OCI-LY1 (cell line): ENCODE measurements at regions not wholly inside any gene's neighbourhood (a gene's known extent, or its start where the extent isn't known, plus 50 kb on each side); places are given as distances from the start of the nearest gene placed in this dataset.

Source experiments
- H2AFZ ChIP-seq: fragments of 200-600 bp; sonication (generic), shearing (Covaris generic); 2 replicates; pipeline ENCODE4 v1.6.0; 2014; ENCODE audit warnings: antibody characterized with exemption, mild to moderate bottlenecking, low read length
- H3F3A ChIP-seq: fragments of 200-600 bp; sonication (generic), shearing (Covaris generic); 2 replicates; pipeline ENCODE4 v1.6.0; 2014; ENCODE audit warnings: mild to moderate bottlenecking, antibody characterized with exemption, low read length, moderate library complexity; ENCODE audit not compliant: insufficient read depth
- H3K27ac ChIP-seq: fragments of 200-600 bp; sonication (generic); 2 replicates; pipeline ENCODE4 v1.5.1; 2014; ENCODE audit warnings: low read length, mixed run types, mild to moderate bottlenecking, low read depth; ENCODE audit not compliant: poor library complexity, severe bottlenecking
- H3K27me3 ChIP-seq: fragments of 200-600 bp; sonication (generic); 2 replicates; pipeline ENCODE4 v1.6.0; 2014; ENCODE audit warnings: antibody characterized with exemption, mild to moderate bottlenecking, low read length, moderate library complexity; ENCODE audit not compliant: insufficient read depth
- H3K36me3 ChIP-seq: fragments of 200-600 bp; sonication (generic); 2 replicates; pipeline ENCODE4 v1.6.1; 2014; ENCODE audit warnings: mild to moderate bottlenecking, antibody characterized with exemption, low read length, moderate library complexity, mixed read lengths; ENCODE audit not compliant: insufficient read depth
- H3K4me1 ChIP-seq: fragments of 200-600 bp; sonication (generic); 2 replicates; pipeline ENCODE4 v1.5.1; 2014; ENCODE audit warnings: mild to moderate bottlenecking, low read length, moderate library complexity; ENCODE audit not compliant: insufficient read depth, severe bottlenecking
- H3K4me2 ChIP-seq: fragments of 200-600 bp; sonication (generic), shearing (Covaris generic); 2 replicates; pipeline ENCODE4 v1.6.1; 2014; ENCODE audit warnings: low read length
- H3K4me3 ChIP-seq: fragments of 200-600 bp; sonication (generic); 2 replicates; pipeline ENCODE4 v1.5.1; 2014; ENCODE audit warnings: low read length, low read depth, mild to moderate bottlenecking, mixed read lengths; ENCODE audit not compliant: poor library complexity, severe bottlenecking
- H3K79me2 ChIP-seq: fragments of 200-600 bp; shearing (Covaris generic); 2 replicates; pipeline ENCODE4 v1.6.1; 2016; ENCODE audit warnings: mixed run types, low read length, mixed read lengths; ENCODE audit not compliant: insufficient read depth
- H3K9ac ChIP-seq: fragments of 200-600 bp; sonication (generic), shearing (Covaris generic); 2 replicates; pipeline ENCODE4 v1.6.1; 2014; ENCODE audit warnings: mild to moderate bottlenecking, low read length, mixed read lengths
- H3K9me2 ChIP-seq: fragments of 200-600 bp; sonication (generic), shearing (Covaris generic); 2 replicates; pipeline ENCODE4 v1.6.1; 2014; ENCODE audit warnings: low read depth, mild to moderate bottlenecking, low read length, mixed read lengths
- H3K9me3 ChIP-seq: fragments of 200-600 bp; shearing (Covaris generic); 2 replicates; pipeline ENCODE4 v1.6.1; 2014; ENCODE audit warnings: low read length, mixed read lengths
- H4K20me1 ChIP-seq: fragments of 200-600 bp; sonication (generic), shearing (Covaris generic); 2 replicates; pipeline ENCODE4 v1.6.0; 2016; ENCODE audit warnings: mild to moderate bottlenecking, low read length; ENCODE audit not compliant: insufficient read depth
- CTCF ChIP-seq: fragments of 200-600 bp; sonication (generic), shearing (Covaris generic); IDR thresholded peaks from 2 replicates; pipeline ENCODE4 v1.5.1; 2017; ENCODE audit warnings: mild to moderate bottlenecking, antibody characterized with exemption, low read length, moderate library complexity, mixed read lengths
- EZH2 ChIP-seq: fragments of 200-600 bp; sonication (generic), shearing (Covaris generic); IDR thresholded peaks from 2 replicates; pipeline ENCODE4 v1.8.0; 2017; ENCODE audit warnings: borderline replicate concordance, mixed run types, mild to moderate bottlenecking, antibody characterized with exemption, low read length, moderate library complexity, mixed read lengths

- H3K36me3 ChIP-seq: no peaks in the 10 kb centered on the region
- TF ChIP-seq EZH2 (no peak), CTCF (no peak)
- H3K9me2 ChIP-seq: no peaks in the 10 kb centered on the region
- no peaks in the 10 kb centered on the region for H3F3A ChIP-seq
- H3K79me2 ChIP-seq: no peaks in the 10 kb centered on the region
- H2AFZ ChIP-seq: no peak overlapping the region
- no peaks in the 10 kb centered on the region for H3K4me1 ChIP-seq
- no peak overlapping the region for H3K4me2 ChIP-seq
- H3K27me3 ChIP-seq: no peaks in the 10 kb centered on the region
- no peak overlapping the region for H3K27ac ChIP-seq
- no peaks in the 10 kb centered on the region for H3K9me3 ChIP-seq
- no peaks in the 10 kb centered on the region for H4K20me1 ChIP-seq
- no peak overlapping the region for H3K9ac ChIP-seq
- H3K4me3 ChIP-seq: no peak overlapping the region
Observed at GRCh38 chr14:31926652-31927347, 150.3 kb upstream of the ARHGAP5 start.

- Histone ChIP-seq H3K4me2 (no peak overlapping the region), H3K27me3 (no peaks in the 10 kb centered on the region), H2AFZ (no peak overlapping the region), H3K9ac (no peak overlapping the region), H3K4me3 (no peak overlapping the region), H3F3A (no peaks in the 10 kb centered on the region), H4K20me1 (no peaks in the 10 kb centered on the region), H3K9me3 (no peaks in the 10 kb centered on the region), H3K27ac (no peak overlapping the region), H3K36me3 (no peaks in the 10 kb centered on the region), H3K79me2 (no peaks in the 10 kb centered on the region), H3K4me1 (no peaks in the 10 kb centered on the region), H3K9me2 (no peaks in the 10 kb centered on the region)
- no peak for TF ChIP-seq CTCF
- TF ChIP-seq EZH2: no peak
Observed at GRCh38 chr14:31927348-31927832, 149.7 kb upstream of the ARHGAP5 start.

DNA sequence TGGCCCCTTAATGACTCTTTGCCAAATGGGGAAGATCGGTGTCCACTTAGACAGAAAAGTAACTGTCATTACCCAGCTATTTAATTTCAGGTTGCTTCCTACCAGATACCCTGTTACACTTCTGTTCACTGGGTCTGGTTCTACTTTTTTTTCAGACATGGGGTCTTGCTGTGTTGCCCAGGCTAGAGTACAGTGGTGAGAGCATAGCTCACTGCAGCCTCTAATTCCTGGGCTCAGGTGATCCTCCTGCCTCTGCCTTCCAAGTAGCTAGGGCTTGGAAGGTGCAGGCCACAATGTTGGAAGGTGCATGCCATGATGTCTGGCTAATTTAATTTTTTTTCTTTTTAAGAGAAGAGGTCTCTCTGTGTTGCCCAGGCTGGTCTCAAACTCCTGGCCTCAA, 147.0 kb upstream of the ARHGAP5 start:
- H3K4me1 ChIP-seq: no peaks in the 10 kb centered on the region
- H3F3A ChIP-seq: no peaks in the 10 kb centered on the region
- no peak overlapping the region for H2AFZ ChIP-seq
- H3K79me2 ChIP-seq: no peaks in the 10 kb centered on the region
- H3K36me3 ChIP-seq: no peaks in the 10 kb centered on the region
- H3K4me2 ChIP-seq: no peak overlapping the region
- H3K27me3 ChIP-seq: no peaks in the 10 kb centered on the region
- H3K9me3 ChIP-seq: no peaks in the 10 kb centered on the region
- no peak overlapping the region for H3K27ac ChIP-seq
- TF ChIP-seq CTCF (no peak), EZH2 (no peak)
- no peak overlapping the region for H3K9ac ChIP-seq
- H3K4me3 ChIP-seq: no peak overlapping the region
- H3K9me2 ChIP-seq: no peaks in the 10 kb centered on the region
- H4K20me1 ChIP-seq: no peaks in the 10 kb centered on the region
